Stimulated activated CD8-positive, alpha-beta memory T cell treated with anti-CD3 and anti-CD28 coated beads, Interleukin-15, amount 100 ng/mL, for 48 hours (primary cell): ENCODE measurements at regions not wholly inside any gene's neighbourhood (a gene's known extent, or its start where the extent isn't known, plus 50 kb on each side); places are given as distances from the start of the nearest gene placed in this dataset.

ENCODE experiments used
- DNase-seq, 2 donors: peaks; one replicate each; pipeline ENCODE4 v3.0.0-alpha.2; 2020; ENCODE audit warnings: low read depth in 2 of 2

DNA sequence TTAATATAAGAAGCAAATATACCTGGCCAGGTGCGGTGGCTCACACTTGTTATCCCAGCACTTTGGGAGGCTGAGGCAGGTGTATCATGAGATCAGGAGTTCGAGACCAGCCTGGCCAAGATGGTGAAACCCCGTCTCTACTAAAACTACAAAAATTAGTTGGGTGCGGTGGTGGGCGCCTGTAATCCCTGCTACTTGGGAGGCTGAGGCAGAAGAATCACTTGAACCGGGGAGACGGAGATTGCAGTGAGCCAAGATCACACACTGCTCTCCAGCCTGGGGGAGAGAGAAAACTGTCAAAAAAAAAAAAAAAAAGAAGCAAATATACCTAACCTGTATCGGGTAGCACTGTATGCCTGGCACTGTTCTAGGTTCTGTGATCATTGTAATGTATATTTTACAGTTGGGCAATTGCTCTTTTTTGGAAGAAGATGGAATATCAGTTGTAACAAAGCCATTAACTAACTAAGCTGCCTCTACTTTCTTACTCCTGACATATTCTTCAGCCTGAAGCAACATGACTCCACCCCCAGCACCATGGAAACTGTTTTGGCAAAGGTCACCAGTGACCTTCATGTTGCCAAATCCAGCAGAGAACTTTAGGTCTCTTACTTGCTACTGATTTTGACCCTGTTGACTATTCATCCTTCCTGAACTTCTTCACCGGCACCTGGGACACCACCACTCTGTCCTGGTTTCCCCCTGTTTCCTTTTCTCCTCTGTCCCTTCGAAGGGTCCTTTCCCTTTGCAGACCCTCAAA lies 203.8 kb downstream of the RPLP1 start:
- no peak for DNase-seq

DNA sequence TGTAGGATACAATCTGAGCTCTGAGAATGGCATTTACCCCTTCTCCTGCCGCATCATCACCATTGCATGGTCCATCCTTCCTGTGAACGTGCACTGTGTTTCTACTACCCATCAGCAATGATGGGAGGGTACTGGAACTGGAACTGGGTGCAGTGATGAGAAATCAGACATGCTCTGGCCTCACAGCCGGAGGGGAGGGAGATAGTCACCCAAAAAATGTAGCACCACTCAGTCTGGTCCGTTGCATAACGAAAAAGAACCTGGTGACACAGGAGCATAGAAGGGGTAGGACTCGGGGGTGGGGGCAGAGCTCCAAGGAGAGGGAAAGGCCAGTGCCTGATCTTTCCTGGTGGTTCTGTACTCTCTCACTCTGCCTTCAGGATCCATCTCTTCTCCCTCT lies 205.0 kb downstream of the RPLP1 start:
- no peak for DNase-seq

DNA sequence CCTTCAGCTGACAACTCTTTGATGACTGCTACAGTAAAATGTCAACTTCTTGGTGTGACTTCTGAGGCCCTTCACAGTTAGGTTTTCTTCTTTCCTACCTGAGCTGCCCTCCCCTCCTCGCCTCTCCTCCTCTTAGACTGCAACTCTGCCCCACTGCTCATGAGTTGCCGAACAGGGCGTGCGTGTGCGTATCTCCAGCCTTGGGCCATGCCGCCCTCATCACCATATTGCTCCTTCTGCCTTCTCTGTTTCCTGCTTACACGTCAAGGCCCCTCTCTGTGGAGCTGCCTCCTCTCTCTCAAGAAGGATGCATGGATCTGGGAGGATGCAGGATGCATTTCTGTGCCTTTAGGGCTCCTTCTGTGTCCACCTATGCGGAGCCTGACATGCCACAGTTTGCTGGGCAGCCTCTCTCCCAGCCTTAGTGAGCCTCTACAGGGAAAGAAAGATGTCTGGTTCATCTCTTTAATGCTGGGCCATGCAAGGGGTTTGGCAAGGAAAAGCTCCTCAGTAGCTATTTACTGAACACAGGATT lies 205.9 kb downstream of the RPLP1 start:
- no peak for DNase-seq

DNA sequence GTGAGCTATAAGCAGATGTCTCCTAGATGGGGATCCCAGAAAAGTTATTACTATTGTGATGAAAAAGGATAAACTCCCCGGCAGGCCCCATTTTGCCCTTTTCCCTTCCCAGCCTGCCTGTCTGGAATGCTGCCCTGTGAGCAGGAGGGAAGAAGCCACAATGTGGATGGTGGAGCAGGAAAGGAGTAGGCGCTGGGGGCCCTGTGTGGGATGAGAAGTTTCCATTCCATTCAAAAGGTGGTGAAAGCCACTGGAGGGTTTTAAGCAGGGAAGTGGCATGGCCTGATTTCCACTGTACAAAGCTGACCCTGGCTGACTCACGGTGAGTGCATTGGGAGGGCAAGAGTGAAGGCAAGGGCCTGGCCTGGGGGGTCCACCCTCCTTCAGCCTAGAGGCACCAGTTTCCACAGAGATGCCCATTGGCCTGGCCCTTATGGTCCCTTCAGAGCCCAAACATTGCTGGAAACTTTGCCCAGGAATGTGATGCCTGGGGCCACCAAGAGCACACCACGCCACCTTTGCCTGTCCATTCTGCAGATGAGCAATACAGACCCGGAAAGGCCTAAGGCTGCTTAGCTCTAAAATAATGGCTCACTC lies 206.9 kb downstream of the RPLP1 start:
- DNase-seq = no peak

DNA sequence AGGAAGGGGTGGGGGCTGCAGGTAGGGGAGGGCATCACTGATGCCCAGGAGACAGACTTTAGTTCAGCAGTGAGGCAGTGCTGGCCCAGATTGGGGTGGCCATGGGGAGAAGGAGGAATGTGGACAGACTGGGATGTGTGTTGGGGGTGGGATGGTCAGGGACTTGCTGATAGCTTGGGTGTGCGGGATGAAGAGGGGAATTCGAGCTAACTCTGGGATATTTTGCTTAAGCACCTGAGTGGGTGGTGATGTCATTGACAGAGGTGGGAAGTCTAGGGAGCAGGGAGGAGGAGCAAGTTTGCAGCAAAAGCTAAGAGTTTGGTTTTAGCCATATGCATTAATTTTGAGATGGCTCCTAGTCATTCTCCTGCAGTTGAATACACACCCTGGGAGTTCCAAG lies 207.5 kb downstream of the RPLP1 start:
- no peak for DNase-seq

DNA sequence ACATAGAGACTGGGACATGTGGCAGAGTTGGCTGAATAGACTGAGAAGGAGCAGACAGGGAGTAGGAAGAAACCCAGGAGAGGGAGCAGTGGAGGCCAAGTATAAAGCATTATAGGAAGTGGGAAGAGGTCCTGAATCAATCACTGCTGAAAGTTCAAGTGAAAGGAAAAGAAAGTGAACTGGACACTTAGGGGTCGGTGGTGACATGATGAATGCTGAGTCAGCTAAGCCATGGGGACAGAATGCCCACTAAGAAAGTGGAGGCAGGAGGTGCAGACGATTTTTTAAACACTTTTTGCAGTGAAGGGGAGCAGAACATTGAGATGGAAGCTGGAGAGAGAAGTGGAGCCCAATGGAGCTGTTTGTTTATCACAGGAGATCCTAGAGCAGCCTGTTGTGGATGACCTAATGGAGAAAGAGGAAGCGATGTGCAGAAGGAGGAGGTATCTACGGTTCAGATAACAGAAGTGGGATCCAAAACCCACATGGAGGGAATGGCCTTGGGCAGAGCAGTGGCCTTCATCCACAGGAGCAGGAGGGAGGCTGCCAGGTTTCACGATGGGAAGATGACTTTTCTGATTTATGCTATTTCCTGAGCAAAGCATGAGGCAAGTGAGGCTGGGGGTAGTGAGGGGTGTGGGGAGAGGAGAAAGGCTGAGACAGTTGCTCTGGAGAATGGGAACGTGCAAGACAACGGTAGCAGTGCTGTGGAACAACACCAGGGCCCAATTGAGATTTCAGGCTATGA lies 208.2 kb downstream of the RPLP1 start:
- DNase-seq = no peak

DNA sequence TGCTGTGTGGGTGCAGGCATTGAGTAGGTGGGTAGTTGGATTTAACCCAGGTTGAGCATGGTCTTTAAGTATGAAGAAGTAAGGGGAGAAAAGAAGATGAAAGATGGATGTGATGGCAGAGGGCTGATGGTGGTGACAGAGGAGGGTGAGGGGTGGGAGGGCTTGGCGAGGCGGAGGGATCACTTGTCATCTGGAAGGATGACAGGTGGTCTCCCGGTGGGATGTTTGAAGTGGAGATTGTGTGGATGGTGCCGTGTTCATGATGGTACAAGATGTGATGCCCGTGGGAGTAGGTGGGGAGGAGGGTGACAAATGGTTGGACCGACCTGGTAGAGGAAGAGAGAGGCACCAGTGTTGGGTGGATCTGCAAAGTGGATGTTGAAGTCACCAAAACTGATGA lies 208.8 kb downstream of the RPLP1 start:
- DNase-seq = no peak

DNA sequence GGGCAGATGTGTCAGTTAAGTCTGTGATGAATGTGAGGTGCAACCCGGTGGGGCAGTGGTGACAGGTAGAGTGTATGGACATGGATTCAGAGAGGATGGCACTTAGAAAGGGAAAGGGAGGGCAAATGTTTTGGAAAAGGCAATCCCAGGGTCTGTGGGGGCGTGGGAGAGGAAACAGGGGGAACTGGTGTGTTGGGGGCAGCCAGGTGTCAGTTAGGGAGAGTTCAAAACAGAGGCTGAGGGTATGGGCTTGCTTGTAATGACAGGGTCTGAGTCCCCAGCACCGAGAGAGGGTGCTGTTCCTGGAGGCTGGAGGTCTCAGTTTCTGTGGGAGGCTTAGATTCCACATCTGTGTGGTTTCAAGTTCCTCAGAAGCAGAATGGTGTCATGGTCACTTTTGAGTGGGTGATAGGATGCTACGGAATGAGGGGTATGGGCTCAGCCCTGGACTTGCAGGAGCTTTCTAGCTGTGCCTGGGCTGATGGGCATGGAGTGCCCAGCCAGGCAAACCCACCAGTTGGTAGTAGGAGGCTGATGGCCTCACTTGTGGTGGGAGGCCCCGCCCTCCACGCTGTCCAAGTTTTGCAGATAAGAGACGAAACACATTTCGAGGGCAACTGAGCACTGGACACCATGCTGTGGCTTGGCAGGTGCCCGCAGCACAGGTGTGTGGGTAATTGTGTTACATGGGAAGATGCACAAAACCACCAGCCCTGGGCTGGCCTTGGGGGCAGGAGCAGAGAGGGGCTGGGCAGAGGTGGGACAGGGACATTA lies 209.4 kb downstream of the RPLP1 start:
- no peak for DNase-seq

DNA sequence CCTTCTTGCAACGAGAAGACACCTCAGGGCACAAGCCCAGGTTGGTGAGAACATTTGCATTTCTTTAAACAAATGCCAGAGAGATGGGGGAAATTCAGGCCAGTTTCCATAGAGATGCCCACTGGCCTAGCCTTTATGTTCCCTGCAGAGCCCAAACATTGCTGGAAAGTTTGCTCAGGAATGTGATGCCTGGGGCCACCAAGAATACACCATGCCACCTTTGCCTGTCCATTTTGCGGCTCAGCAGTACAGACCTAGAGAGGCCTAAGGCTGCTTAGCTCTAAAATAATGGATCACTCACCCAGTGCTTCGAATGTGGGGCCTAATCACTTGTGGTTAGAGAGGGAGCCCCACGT lies 210.0 kb downstream of the RPLP1 start:
- DNase-seq = no peak

DNA sequence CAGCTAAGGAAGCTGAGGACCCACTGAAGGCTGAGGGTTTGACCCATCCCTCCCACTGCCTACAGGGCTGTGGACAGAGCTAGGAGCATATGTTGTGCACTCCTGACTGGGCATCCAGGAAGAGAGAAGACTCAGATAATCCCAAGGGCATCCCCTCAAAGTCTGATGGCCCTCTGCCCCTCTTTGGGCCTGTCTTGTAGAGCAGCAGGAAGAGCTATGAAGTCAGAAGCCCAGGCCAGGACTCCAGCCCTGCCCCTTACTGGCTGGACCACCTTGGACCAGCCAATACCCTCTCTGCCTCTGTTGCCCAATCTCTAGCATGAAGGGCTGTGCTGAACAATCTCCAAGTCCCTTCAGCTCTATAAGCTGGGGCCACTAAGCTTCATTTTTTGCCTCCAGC lies 210.8 kb downstream of the RPLP1 start:
- no peak for DNase-seq

DNA sequence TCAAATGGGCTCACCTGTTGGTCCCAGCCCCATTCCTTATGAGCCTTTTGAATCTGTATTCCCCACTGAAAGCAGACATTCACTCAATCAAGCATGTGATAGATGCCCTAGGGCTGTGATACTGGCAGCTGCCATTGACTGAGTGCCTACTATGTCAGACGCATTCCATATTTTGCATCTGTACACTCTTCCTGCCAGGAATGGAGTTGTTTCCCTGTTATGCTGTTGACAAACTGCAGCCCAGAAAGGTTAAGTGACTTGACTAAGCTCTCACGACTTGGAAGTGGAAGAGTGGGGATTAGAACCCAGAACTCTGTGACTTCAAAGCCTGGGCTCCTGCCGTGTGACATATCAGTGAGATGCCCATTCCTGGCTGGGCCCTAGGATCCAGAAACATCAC lies 211.4 kb downstream of the RPLP1 start:
- DNase-seq = no peak

DNA sequence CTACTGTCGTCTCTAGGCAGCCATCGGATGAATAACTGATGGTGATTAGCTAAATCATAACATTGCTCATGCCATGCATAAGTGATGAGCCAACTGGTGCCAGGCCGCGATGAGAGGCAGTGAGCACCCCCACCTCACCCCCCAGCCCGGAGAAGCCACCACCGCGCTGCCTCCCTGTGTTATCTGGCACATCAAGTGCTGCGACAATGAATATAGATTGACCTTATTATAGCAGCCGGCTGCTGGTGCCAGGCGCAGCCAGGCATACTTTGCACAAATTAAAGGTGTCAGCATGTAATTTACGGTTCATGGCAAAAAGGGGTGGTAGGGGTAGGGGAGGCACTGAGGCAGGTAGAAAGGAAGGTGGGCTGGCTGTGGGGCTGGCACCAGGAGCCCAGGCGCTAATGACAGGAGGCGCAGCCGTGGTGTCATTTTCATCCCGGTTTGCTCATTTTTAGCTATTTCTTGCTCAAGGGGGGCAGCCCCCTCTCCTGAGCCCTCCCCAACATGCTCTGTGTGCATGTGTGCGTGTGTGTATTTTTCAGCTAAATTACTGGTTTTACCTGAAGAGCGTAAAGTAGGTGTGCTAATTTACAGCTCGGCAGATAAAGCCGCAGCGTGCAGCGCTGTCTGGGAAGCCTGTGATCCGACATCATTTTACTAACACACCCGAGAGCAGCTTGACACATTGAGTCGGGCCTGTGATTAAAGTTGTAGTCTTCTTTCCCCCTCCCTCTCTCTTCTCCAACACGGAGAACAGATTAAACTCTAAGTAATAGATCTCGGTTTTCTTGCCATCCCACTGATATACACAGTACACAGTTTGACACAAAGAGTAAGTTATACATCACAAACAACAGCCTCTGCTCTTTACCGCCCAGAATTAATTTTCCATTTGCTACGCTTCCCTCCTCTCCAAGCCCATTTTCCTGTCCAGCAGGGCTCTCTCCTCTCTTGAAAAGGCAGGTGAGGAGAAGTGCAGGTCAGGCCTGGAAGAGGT lies 212.3 kb downstream of the RPLP1 start:
- no peak for DNase-seq

DNA sequence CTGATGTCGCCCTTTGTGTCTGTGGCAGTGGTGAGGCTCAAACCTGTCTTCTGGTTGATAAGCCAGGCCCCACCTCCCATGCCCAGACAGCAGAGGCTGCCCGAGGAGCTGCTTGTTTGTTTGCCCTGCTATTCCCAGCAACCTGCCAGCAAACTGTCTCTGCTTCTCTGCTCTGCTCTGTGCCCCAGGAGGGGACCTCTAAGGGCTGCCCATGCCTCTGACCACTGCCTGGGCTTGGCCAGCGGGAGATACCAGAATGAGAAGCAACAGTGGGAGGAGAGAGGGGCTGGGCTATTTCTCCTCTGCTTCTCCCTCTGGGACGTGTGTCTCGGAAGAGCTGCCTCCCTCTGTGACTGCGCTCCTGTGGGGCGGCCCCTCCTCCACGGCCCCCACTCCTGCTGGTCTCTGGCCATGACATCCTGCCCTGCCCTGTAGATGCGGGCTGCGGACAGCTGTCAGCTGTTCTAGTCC lies 213.1 kb downstream of the RPLP1 start:
- no peak for DNase-seq

DNA sequence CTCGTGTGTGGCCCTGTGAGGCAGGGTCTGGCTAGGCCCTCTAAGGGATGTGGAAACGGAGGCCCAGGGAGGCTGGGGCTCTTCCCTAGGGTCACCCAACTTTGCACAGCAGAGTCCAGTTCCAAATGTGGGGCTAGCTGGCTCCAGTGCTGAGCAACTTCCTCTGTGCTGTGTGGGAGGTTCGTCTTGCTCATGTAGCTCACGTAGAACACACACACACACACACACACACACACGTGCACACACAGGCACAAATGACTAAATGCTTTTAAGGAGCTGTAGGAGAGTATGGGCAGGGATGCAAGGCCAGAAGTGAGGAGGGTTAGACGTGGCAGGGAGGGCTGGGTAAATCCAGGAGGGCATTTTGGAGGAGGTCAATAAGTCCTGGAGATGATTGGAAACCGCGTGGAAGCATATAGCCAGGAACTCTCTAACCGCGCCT lies 213.8 kb downstream of the RPLP1 start:
- DNase-seq = peak in 1 of 2 donors; percentile 25

DNA sequence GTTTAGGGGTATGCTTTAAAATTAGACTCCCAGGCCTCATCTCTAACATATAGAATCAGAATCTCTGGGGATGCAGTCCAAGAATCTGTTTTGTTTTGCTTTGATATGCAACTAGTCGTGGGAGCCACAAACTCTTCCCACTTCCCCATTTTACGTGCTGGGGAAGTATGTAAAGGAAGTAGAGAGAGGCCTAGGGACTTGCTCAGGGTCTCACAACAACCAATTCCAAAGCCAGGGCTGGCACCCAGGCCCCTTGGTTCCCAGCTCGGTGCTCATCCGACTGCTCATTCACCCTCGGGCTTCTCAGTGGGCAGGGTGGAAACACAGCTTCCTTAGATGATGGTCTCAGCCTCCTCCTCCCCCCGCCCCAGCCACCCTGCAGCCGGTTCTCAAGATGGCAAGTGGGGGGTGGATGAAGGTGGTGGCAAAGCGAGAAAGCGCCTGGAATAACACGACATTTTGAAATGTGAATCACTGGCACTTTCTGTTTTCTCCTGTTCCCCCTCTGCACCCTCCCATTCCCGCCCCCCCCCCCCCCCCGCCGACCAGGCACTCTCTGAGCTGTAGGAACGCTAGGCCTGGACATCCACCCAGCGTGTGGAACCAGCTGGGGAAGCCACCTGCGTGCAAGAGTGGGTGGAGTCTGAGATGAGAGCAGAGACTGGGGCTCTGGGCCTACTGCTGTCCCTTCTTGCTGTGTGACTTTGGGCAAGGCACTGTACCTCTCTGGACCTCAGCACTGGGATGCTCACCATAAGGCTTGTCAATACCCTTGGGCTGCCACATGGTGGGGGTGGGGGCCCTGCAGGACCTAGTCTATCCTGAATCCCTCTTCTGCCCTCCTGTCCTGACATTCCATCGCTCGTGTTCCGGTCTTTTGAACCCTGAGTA lies 214.5 kb downstream of the RPLP1 start:
- DNase-seq = no peak

DNA sequence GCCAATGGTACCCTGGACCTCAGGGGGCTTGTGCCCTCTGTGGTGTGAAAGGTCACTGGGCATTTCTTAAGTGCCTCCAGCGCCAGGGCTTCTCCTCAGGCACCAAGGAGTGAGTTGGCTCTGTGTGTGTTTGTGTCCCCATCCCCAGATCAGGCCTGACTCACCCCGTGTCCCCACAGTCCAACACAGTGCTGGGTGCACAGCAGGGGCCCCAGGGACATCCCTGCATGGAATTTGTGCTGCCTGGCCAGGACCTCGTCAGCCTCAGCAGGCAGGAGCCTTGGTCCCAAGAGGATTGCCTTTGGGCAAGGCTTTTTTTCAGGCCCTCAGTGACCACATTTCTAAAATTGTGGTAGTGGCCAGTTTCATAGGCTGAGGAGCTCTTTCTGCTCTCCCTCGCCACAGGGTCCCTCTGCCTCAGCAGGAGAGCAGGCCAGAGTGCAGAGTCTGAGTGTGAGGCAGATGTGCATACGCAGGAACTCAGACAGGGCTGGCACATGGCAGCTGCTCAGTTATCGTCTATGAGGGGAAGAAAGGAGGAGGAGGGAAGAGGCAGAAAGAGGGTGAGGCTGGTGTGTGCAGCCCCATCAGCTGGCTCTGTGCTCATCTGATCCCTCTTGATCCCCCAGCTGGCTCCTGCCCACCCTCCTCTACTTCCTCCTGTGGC lies 215.6 kb downstream of the RPLP1 start:
- DNase-seq = no peak

DNA sequence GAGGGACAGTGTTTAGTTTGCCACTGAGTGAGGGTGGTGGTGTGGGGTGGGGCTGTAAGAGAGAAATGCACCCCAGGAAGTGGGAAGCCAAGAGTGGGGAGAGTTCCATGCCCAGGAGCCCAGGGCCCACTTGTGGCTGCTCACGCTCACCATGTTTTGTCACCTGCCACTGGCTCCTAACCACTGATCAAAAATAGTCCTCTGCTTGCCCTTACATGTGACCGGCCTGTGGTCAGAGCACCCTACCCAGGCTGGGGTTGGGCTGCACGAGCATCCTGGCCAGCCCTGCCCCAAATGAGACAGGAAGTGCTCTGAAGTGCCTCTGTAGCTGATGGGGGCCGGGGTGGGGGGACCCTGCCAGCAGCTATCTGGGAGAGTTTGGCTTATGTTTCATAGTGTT lies 216.3 kb downstream of the RPLP1 start:
- DNase-seq = peak in 1 of 2 donors; percentile 31

DNA sequence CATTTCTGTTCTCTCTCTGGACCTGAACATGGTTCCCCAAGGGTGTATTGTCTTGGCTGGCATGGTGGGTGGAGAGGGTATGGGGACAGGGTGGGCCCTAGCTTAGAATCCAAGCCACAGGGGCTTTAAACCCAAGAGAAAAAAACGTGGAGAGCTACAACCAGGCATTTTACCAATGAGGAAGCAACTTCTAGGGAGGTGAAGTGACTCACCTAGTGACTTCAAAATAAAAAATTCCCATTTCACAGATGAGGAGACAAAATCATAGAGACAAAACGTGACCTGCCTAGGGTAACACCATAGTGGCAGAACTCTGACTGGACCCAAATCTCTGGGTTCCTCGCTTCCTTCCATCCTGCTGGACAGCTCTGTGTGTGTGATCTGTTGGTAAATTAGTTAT lies 216.8 kb downstream of the RPLP1 start:
- DNase-seq = no peak

DNA sequence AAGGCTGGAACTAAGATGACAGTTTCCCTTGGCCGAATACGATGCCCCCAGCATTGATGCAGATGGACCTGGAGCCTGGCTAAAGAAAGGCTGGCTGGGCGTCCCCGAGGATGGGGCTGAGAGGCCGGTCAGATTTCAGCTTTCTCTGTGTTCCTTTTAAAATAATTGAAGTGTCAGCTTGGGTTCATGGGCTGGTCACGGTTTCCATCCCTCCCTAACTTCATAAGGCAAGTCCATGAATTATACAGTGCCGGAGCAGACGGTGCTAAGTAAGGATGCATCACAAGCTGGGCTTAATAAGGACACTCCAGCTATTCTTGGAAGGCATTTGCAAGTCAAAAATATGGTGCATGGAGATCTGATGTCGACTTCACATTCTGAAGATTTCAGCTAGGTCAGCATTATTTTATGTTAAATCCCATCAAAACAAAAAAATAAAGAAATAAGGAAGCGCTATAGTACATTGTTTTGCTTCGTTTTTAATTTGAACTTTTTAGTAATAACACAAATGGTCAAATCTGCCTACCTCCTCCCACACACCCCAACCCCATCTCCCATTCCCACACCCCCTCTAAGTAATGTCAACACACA lies 220.8 kb downstream of the RPLP1 start:
- no peak for DNase-seq
